HepG2 (cell line): ENCODE measurements at regions not wholly inside any gene's neighbourhood (a gene's known extent, or its start where the extent isn't known, plus 50 kb on each side); places are given as distances from the start of the nearest gene placed in this dataset.

Experiments used
- FOXJ3 ChIP-seq: sonication (generic); formaldehyde crosslinking; IDR thresholded peaks from 2 replicates; pipeline ENCODE4 v1.4.0; 2020; ENCODE audit warnings: missing genetic modification reagents, mild to moderate bottlenecking, borderline replicate concordance
- NFE2 ChIP-seq: sonication (generic); formaldehyde crosslinking; IDR thresholded peaks from 2 replicates; pipeline ENCODE4 v1.4.0; 2020; ENCODE audit warnings: missing genetic modification reagents
- PBX3 ChIP-seq: sonication (generic); formaldehyde crosslinking; IDR thresholded peaks from 2 replicates; pipeline ENCODE4 v1.8.1; 2023; ENCODE audit warnings: missing genetic modification reagents, inconsistent platforms, borderline replicate concordance
- PITX1 ChIP-seq: sonication (generic); formaldehyde crosslinking; IDR thresholded peaks from 2 replicates; pipeline ENCODE4 v1.5.1; 2020; ENCODE audit warnings: mild to moderate bottlenecking, missing genetic modification reagents
- YEATS4 ChIP-seq: sonication (generic); formaldehyde crosslinking; IDR thresholded peaks from 2 replicates; pipeline ENCODE4 v1.4.0; 2020; ENCODE audit warnings: missing genetic modification reagents, borderline replicate concordance
- ZBTB25 ChIP-seq: IDR thresholded peaks from 2 replicates; pipeline ENCODE4 v1.6.1; 2018; ENCODE audit warnings: missing genetic modification reagents
- ZNF7 ChIP-seq: IDR thresholded peaks from 2 replicates; pipeline ENCODE4 v1.6.1; 2016; ENCODE audit warnings: missing biosample characterization, missing genetic modification reagents
- ZSCAN9 ChIP-seq: IDR thresholded peaks from 2 replicates; pipeline ENCODE4 v1.6.1; 2016; ENCODE audit warnings: borderline replicate concordance
- TF ChIP-seq, protein P1 (sequence below): sonication (generic); formaldehyde crosslinking; IDR thresholded peaks from 2 replicates; pipeline ENCODE4 v1.4.0; 2020; ENCODE audit warnings: missing genetic modification reagents
- TF ChIP-seq, protein P2 (sequence below): sonication (generic); formaldehyde crosslinking; IDR thresholded peaks from 2 replicates; pipeline ENCODE4 v1.5.0; 2020; ENCODE audit warnings: mild to moderate bottlenecking, missing genetic modification reagents, moderate library complexity

- TF ChIP-seq, protein P1, sequence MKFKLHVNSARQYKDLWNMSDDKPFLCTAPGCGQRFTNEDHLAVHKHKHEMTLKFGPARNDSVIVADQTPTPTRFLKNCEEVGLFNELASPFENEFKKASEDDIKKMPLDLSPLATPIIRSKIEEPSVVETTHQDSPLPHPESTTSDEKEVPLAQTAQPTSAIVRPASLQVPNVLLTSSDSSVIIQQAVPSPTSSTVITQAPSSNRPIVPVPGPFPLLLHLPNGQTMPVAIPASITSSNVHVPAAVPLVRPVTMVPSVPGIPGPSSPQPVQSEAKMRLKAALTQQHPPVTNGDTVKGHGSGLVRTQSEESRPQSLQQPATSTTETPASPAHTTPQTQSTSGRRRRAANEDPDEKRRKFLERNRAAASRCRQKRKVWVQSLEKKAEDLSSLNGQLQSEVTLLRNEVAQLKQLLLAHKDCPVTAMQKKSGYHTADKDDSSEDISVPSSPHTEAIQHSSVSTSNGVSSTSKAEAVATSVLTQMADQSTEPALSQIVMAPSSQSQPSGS (CRISPR knock-in tag) = no peak
- TF ChIP-seq ZBTB25 (CRISPR knock-in tag) = no peak
- TF ChIP-seq ZSCAN9 (CRISPR knock-in tag) = no peak
- TF ChIP-seq PITX1 (CRISPR knock-in tag) = no peak
- TF ChIP-seq FOXJ3 (CRISPR knock-in tag) = no peak
- no peak for TF ChIP-seq ZNF7
- TF ChIP-seq YEATS4 = no peak
- no peak for TF ChIP-seq NFE2 (CRISPR knock-in tag)
- no peak for TF ChIP-seq PBX3 (CRISPR knock-in tag)
- TF ChIP-seq, protein P2, sequence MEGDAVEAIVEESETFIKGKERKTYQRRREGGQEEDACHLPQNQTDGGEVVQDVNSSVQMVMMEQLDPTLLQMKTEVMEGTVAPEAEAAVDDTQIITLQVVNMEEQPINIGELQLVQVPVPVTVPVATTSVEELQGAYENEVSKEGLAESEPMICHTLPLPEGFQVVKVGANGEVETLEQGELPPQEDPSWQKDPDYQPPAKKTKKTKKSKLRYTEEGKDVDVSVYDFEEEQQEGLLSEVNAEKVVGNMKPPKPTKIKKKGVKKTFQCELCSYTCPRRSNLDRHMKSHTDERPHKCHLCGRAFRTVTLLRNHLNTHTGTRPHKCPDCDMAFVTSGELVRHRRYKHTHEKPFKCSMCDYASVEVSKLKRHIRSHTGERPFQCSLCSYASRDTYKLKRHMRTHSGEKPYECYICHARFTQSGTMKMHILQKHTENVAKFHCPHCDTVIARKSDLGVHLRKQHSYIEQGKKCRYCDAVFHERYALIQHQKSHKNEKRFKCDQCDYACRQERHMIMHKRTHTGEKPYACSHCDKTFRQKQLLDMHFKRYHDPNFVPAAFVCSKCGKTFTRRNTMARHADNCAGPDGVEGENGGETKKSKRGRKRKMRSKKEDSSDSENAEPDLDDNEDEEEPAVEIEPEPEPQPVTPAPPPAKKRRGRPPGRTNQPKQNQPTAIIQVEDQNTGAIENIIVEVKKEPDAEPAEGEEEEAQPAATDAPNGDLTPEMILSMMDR (CRISPR knock-in tag) = no peak
Observed at GRCh38 chr9:1256178-1256577, 206.0 kb downstream of the DMRT2 start.
